Spleen (tissue), 7 donors: ENCODE measurements at regions not wholly inside any gene's neighbourhood (a gene's known extent, or its start where the extent isn't known, plus 50 kb on each side); places are given as distances from the start of the nearest gene placed in this dataset.

Source experiments
- POLR2A ChIP-seq, 3 donors: fragments of 450-650 bp; IDR thresholded peaks; one replicate each; pipeline ENCODE4 v1.5.1; 2017; ENCODE audit warnings: antibody characterized with exemption in 3 of 3, mild to moderate bottlenecking in 1 of 3
- TF ChIP-seq, protein P1 (sequence below), 11 experiments: fragments of 200-600 bp in 7 of 11; fragments of 450-650 bp in 4 of 11; sonication (generic) in 4 of 11; IDR thresholded peaks in 8 of 11; conservative IDR thresholded peaks in 3 of 11; 1 replicate in 7 of 11; 2 replicates in 4 of 11; pipeline versions ENCODE4 v1.4.0 to v1.8.0; 2016 to 2021; ENCODE audit warnings: antibody characterized with exemption in 11 of 11, inconsistent platforms in 4 of 11, mild to moderate bottlenecking in 1 of 11
- donor health status: DM: no; HTN: no; CAD: no; lungs with moderate emphysema.
- donor health status: DM: no; HTN: no; CAD: no.
- donor health status: DM: no; HTN: no; CAD: no.

DNA sequence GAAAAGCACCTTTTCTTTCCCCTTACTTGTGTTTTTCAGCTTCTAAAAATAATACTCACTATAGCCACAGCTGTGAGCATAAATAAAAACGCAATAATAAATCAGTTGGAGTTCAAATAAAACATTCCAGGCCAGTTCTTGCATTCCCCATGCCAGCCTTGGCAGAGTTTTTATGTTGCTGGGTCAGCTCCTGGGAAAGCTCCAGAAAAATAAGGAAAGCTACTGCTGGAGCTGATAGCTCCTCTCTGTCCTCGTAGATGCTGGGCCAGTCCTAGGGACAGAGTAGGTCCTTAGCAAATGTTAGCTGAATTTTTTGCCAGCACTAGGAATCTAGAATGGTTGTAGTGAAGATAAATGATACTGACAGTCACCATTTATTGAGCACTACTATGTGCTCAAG lies 389.0 kb upstream of the SYNCRIP start:
- TF ChIP-seq, protein P1, sequence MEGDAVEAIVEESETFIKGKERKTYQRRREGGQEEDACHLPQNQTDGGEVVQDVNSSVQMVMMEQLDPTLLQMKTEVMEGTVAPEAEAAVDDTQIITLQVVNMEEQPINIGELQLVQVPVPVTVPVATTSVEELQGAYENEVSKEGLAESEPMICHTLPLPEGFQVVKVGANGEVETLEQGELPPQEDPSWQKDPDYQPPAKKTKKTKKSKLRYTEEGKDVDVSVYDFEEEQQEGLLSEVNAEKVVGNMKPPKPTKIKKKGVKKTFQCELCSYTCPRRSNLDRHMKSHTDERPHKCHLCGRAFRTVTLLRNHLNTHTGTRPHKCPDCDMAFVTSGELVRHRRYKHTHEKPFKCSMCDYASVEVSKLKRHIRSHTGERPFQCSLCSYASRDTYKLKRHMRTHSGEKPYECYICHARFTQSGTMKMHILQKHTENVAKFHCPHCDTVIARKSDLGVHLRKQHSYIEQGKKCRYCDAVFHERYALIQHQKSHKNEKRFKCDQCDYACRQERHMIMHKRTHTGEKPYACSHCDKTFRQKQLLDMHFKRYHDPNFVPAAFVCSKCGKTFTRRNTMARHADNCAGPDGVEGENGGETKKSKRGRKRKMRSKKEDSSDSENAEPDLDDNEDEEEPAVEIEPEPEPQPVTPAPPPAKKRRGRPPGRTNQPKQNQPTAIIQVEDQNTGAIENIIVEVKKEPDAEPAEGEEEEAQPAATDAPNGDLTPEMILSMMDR (IDR thresholded peaks at IDR 0.05 in 8 of 11, conservative IDR thresholded peaks at IDR 0.05 in 3 of 11) = no peak
- TF ChIP-seq POLR2A (IDR thresholded peaks at IDR 0.05) = no peak
